GM12878 (cell line): ENCODE measurements at regions not wholly inside any gene's neighbourhood (a gene's known extent, or its start where the extent isn't known, plus 50 kb on each side); places are given as distances from the start of the nearest gene placed in this dataset.

Experiments
- ATAC-seq: fragments of 200-7000 bp; cut with Tn5 transposase; 3 replicates; pipeline ENCODE4 v1.9.1; 2020; ENCODE audit warnings: mild to moderate bottlenecking, moderate library complexity
- BruUV-seq: library from RNA; stranded (reverse); fragments of 400-500 nt; replicated peaks from 2 replicates; lab custom pipeline; 2021; lab: Mats Ljungman, UMichigan
- CTCF ChIA-PET: fragments of 300-600 bp; sonication (Branson Sonifier 250); formaldehyde crosslinking; extraction: SDS; loops from one replicate; lab custom pipeline; 2021; ENCODE audit warnings: inconsistent platforms; lab: Yijun Ruan, JAX
- POLR2A ChIA-PET: fragments of 350-600 bp; formaldehyde crosslinking; extraction: SDS; loops from one replicate; lab custom pipeline; 2021; ENCODE audit warnings: inconsistent platforms; lab: Charles Lee
- RAD21 ChIA-PET: fragments of 300-600 bp; sonication (Branson Sonifier 250); formaldehyde crosslinking; loops from one replicate; lab custom pipeline; 2023; ENCODE audit warnings: antibody characterized with exemption; ENCODE audit not compliant: unreplicated experiment; lab: Charles Lee
- SMC1A ChIA-PET: fragments of 300-600 bp; sonication (Branson Sonifier 250); formaldehyde crosslinking; loops from one replicate; lab custom pipeline; 2023; ENCODE audit not compliant: unreplicated experiment, uncharacterized antibody; lab: Charles Lee
- DNase-seq: peaks from one replicate; pipeline ENCODE4 v3.0.0-alpha.2; 2011; ENCODE audit warnings: low read depth, low spot score
- FAIRE-seq: peaks from 3 replicates; lab custom pipeline; 2011; peaks lifted over from hg19 to GRCh38; lab: Jason Lieb, UNC
- H2AFZ ChIP-seq: 2 replicates; pipeline ENCODE4 v1.6.0; 2011; ENCODE audit warnings: low read depth, low read length, control low read depth; ENCODE audit not compliant: control insufficient read depth
- H3K27ac ChIP-seq: 2 replicates; pipeline ENCODE4 v1.5.1; 2011; ENCODE audit warnings: control low read depth; ENCODE audit not compliant: control insufficient read depth, insufficient read depth
- H3K27me3 ChIP-seq, 2 experiments: replicated peaks in 1 of 2; 2 replicates each; pipeline versions ENCODE4 v1.6.0 to v1.6.1; 2011; ENCODE audit warnings: low read length in 1 of 2; ENCODE audit not compliant: control insufficient read depth in 2 of 2, insufficient read depth in 2 of 2
- H3K36me3 ChIP-seq, 2 experiments: 2 replicates each; pipeline ENCODE4 v1.5.1; 2011; ENCODE audit warnings: low read length in 1 of 2; ENCODE audit not compliant: control insufficient read depth in 2 of 2, insufficient read depth in 2 of 2
- H3K4me1 ChIP-seq: 2 replicates; pipeline ENCODE4 v1.6.1; 2011; ENCODE audit warnings: mild to moderate bottlenecking, low read length, moderate library complexity, mixed read lengths; ENCODE audit not compliant: control insufficient read depth, insufficient read depth
- H3K4me2 ChIP-seq: 2 replicates; pipeline ENCODE4 v1.6.0; 2011; ENCODE audit warnings: control low read depth; ENCODE audit not compliant: control insufficient read depth, insufficient read depth
- H3K4me3 ChIP-seq: fragments of 200-600 bp; sonication (generic); 2 replicates; pipeline ENCODE4 v1.5.1; 2016
- H3K79me2 ChIP-seq: 2 replicates; pipeline ENCODE4 v1.6.0; 2011; ENCODE audit warnings: low read length; ENCODE audit not compliant: control insufficient read depth, insufficient read depth
- H3K9ac ChIP-seq: 2 replicates; pipeline ENCODE4 v1.8.0; 2011; ENCODE audit warnings: low read length, control low read depth, mixed read lengths; ENCODE audit not compliant: control insufficient read depth, insufficient read depth
- H3K9me3 ChIP-seq: replicated peaks from 3 replicates; pipeline ENCODE4 v1.5.1; 2011; ENCODE audit warnings: mild to moderate bottlenecking, low read length; ENCODE audit not compliant: control insufficient read depth, insufficient read depth
- H4K20me1 ChIP-seq: 2 replicates; pipeline ENCODE4 v1.6.0; 2011; ENCODE audit not compliant: control insufficient read depth, insufficient read depth
- CBX3 ChIP-seq: fragments of 200-600 bp; sonication (generic); IDR thresholded peaks from 2 replicates; pipeline ENCODE4 v1.6.1; 2016; ENCODE audit warnings: low read depth, borderline replicate concordance
- CEBPZ ChIP-seq: fragments of 150-350 bp; IDR thresholded peaks from 2 replicates; pipeline ENCODE4 v1.6.1; 2016; ENCODE audit warnings: low read depth, low read length
- CUX1 ChIP-seq: IDR thresholded peaks from 2 replicates; pipeline ENCODE4 v1.6.1; 2012; ENCODE audit warnings: improper control_type of control experiment, low read depth, low read length; ENCODE audit not compliant: insufficient replicate concordance
- ELK1 ChIP-seq: IDR thresholded peaks from 2 replicates; pipeline ENCODE4 v1.6.1; 2012; ENCODE audit warnings: low read depth, low read length, improper control_type of control experiment
- GABPA ChIP-seq: IDR thresholded peaks from 2 replicates; pipeline ENCODE4 v1.6.1; 2014; ENCODE audit warnings: antibody characterized with exemption, low read depth, mild to moderate bottlenecking, inconsistent platforms
- MYB ChIP-seq: fragments of 150-350 bp; IDR thresholded peaks from 2 replicates; pipeline ENCODE4 v1.6.1; 2014; ENCODE audit warnings: mild to moderate bottlenecking, low read depth, low read length, borderline replicate concordance
- POLR2A ChIP-seq: IDR thresholded peaks from 2 replicates; pipeline ENCODE4 v1.6.1; 2011; ENCODE audit warnings: low read depth, mild to moderate bottlenecking, low read length
- REST ChIP-seq: IDR thresholded peaks from 2 replicates; pipeline ENCODE4 v1.6.1; 2012; ENCODE audit warnings: mild to moderate bottlenecking, low read depth, low read length
- STAT1 ChIP-seq: fragments of 450-650 bp; conservative IDR thresholded peaks from 2 replicates; pipeline ENCODE4 v1.6.1; 2014; ENCODE audit warnings: antibody characterized with exemption, mild to moderate bottlenecking
- WGBS: methylation state at CpG from one replicate; pipeline ENCODE4 v1.1.6; 2016; ENCODE audit warnings: low lambda C conversion rate; ENCODE audit not compliant: insufficient replicate concordance, insufficient coverage; ENCODE audit errors: missing lambda C conversion rate; 5-methylcytosine and 5-hydroxymethylcytosine counted together
- in situ Hi-C: fragments of 300-500 bp; cut with MboI; formaldehyde crosslinking; loops from 9 replicates; pipeline ENCODE4 v1.14.3; 2018; ENCODE audit warnings: mixed read lengths
- intact Hi-C: fragments of 100-400 bp; cut with micrococcal nuclease; formaldehyde crosslinking; loops from one replicate; pipeline ENCODE4 v1.14.2; 2022; ENCODE audit not compliant: unreplicated experiment

GRCh38 chr12:17132336-17132735, 526.4 kb upstream of the LMO3 start:
- ATAC-seq (no peak), DNase-seq (no peak), FAIRE-seq (no peak)
- no peaks in the 10 kb centered on the region for H3K4me1 ChIP-seq
- H3K9ac ChIP-seq = no peak overlapping the region
- no peaks in the 10 kb centered on the region for H3K9me3 ChIP-seq
- H4K20me1 ChIP-seq = no peaks in the 10 kb centered on the region
- in situ Hi-C loops (no loop called here), intact Hi-C loops (no loop called here)
- no peak overlapping the region for H2AFZ ChIP-seq
- no peak overlapping the region for H3K4me2 ChIP-seq
- ChIA-PET SMC1A (no interaction called here), CTCF (no interaction called here), RAD21 (no interaction called here), POLR2A (no interaction called here)
- no peak overlapping the region for H3K27ac ChIP-seq
- no peaks in the 10 kb centered on the region for H3K27me3 ChIP-seq
- H3K79me2 ChIP-seq = no peaks in the 10 kb centered on the region
- no TSS peak for BruUV-seq
- H3K4me3 ChIP-seq = no peak overlapping the region
- H3K36me3 ChIP-seq = no peaks in the 10 kb centered on the region
- WGBS = 0% methylated on average over 4 of the region's 4 CpGs
- TF ChIP-seq POLR2A (no peak), STAT1 (no peak), GABPA (no peak), ELK1 (no peak), MYB (no peak), REST (no peak), CBX3 (no peak), CEBPZ (no peak), CUX1 (no peak)
